UCSD-AML1 (cell line): ENCODE measurements at regions not wholly inside any gene's neighbourhood (a gene's known extent, or its start where the extent isn't known, plus 50 kb on each side); places are given as distances from the start of the nearest gene placed in this dataset.

Experiments used
- DNase-seq: peaks from one replicate; lab custom pipeline; 2025; ENCODE audit not compliant: unreplicated experiment; lab: John Stamatoyannopoulos, UW

GRCh38 chr11:19474954-19475721 lies 234.4 kb upstream of the E2F8 start:
- DNase-seq, result no peak

GRCh38 chr11:19474211-19474610 lies 233.5 kb upstream of the E2F8 start:
- no peak for DNase-seq

- DNase-seq, result no peak
These were observed 231.9 kb upstream of the E2F8 start for GRCh38 chr11:19472679-19473078.

GRCh38 chr11:19467904-19468303 lies 227.2 kb upstream of the E2F8 start:
- DNase-seq, result no peak

- DNase-seq, result no peak
These were observed 225.6 kb upstream of the E2F8 start for GRCh38 chr11:19466314-19466713.

- no peak for DNase-seq
These were observed 223.2 kb upstream of the E2F8 start for GRCh38 chr11:19463976-19464375.

- no peak for DNase-seq
These were observed 220.1 kb upstream of the E2F8 start for GRCh38 chr11:19460718-19461405.

- DNase-seq, result no peak
These were observed 218.5 kb upstream of the E2F8 start for GRCh38 chr11:19459240-19459639.

GRCh38 chr11:19458721-19459120 lies 218.0 kb upstream of the E2F8 start:
- DNase-seq, result no peak

- DNase-seq, result no peak
These were observed 217.5 kb upstream of the E2F8 start for GRCh38 chr11:19458231-19458630.

- DNase-seq, result no peak
These were observed 215.0 kb upstream of the E2F8 start for GRCh38 chr11:19455731-19456130.

- no peak for DNase-seq
These were observed 213.0 kb upstream of the E2F8 start for GRCh38 chr11:19453651-19454257.

- no peak for DNase-seq
These were observed 210.9 kb upstream of the E2F8 start for GRCh38 chr11:19451609-19452008.

GRCh38 chr11:19450282-19450681 lies 209.5 kb upstream of the E2F8 start:
- no peak for DNase-seq

GRCh38 chr11:19448651-19449050 lies 207.9 kb upstream of the E2F8 start:
- no peak for DNase-seq

GRCh38 chr11:19447150-19447566 lies 206.4 kb upstream of the E2F8 start:
- DNase-seq, result no peak

GRCh38 chr11:19445771-19446170 lies 205.0 kb upstream of the E2F8 start:
- DNase-seq, result no peak

- DNase-seq, result no peak
These were observed 203.5 kb upstream of the E2F8 start for GRCh38 chr11:19444231-19444630.

GRCh38 chr11:19442554-19442910 lies 201.8 kb upstream of the E2F8 start:
- no peak for DNase-seq

GRCh38 chr11:19441752-19442553 lies 201.2 kb upstream of the E2F8 start:
- DNase-seq, result no peak

GRCh38 chr11:19441288-19441687 lies 200.5 kb upstream of the E2F8 start:
- no peak for DNase-seq
